GM21390 (cell line): ENCODE measurements at regions not wholly inside any gene's neighbourhood (a gene's known extent, or its start where the extent isn't known, plus 50 kb on each side); places are given as distances from the start of the nearest gene placed in this dataset.

Experiments
- ATAC-seq: cut with Tn5 transposase; IDR thresholded peaks from one replicate; pipeline ENCODE4 v1.9.1; 2021; ENCODE audit not compliant: unreplicated experiment

DNA sequence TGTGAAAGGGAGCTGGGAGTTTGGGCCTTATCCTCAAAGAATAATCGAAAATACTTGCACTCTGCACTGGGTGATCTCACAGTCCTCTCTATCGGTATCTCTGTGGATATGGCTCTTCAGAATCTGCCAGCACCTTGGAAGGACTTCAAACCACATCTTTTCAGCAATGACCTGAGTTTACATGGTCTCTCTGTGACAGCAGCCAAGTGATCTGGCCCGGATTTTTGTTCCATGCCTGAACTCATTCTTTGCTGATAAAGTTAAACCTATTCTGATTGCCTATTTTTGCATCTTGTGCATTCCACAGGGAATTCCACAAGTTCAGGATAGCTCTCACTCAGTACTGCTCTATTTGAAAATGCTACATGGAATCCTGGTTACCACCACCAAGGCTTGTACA is 98.9 kb downstream of the HDGFL1 start:
- ATAC-seq: no peak

DNA sequence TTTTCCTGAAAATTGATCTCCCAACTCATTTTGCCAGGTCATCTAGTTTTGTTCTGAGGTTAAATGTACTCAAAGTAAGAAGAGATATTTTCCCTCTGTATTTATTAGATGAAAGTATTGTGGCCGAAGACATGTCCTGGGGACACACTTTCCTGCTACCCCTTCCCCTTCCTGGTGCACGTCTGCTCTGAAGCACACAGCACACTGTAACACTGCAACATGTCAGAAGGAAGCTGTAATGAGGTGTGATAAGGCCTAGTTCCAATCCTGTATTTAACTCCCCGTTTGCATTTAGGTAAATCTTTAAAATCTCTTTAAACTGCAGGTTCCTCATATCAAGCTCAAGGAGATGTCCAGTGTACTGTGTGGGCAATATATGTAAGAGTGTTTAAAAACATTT is 99.4 kb downstream of the HDGFL1 start:
- no peak for ATAC-seq

DNA sequence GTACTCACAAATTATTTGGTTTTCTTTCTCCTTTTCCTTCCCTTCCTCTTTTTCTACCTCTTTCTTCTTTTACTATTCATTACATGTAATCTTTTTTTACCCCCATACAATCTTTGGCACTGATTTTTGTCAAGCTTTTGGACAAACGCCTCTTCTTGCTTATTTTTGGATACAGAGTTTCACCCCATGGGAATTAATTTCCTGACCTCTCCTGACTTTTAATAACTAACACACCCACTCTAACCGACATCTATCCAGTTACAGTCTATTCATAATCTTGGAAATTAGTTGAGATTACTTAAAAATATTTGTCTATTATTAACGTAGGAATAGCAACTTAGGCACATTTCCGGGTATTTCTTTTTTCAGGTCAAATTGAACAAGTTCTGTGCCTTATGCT is 101.2 kb downstream of the HDGFL1 start:
- no peak for ATAC-seq

DNA sequence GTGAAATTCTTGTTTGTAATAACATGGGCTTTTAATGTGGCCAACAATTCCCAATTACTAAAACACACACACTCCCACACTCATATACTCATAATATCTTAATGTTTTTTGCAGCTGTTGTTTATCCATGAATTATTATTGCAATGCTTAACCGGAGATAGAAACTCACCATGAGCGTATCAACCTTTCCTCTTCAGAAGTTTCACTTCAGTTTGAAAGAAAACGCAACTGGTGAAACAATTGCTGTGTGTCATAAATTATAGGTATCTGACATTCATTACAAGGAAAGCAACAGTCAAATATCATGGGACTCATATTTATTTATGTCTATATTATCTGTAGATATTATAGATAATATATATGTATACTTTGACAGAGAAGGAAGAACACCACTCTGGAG is 104.1 kb downstream of the HDGFL1 start:
- ATAC-seq: no peak

DNA sequence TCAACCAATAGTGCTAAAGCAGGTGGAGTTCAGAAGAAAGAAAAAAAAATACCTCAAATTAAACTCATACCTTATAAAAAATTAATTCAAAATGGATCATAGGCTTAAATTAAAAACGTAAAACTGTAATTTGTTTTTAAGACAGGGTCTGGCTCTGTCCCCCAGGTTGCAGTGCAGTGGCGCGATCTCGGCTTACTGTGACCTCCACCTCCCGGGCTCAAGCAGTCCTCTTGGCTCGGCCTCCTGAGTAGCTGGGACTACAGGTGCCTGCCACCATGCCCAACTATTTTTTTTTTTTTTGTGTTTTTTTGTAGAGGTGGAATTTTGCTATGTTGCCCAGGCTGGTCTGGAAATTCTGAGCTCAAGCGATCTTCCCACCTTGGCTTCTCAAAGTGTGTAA is 111.6 kb downstream of the HDGFL1 start:
- ATAC-seq: no peak

DNA sequence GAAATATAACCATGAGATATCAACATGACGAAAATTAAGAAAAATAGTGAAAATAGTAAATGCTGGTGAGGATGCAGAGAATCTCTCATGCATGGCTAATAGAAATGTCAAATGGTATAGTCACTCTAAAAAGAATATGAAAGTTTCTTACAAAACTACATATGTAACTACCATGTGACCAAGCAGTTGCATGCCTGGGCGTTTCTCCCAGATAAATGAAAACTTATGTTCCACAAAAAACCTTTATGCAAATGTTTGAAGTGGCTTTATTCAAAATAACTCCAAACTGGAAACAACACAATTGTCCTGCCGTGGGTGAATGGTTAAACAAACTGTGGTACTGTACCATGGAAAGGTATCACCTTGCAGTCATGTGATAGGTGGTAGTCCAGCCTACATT is 112.4 kb downstream of the HDGFL1 start:
- ATAC-seq: no peak

DNA sequence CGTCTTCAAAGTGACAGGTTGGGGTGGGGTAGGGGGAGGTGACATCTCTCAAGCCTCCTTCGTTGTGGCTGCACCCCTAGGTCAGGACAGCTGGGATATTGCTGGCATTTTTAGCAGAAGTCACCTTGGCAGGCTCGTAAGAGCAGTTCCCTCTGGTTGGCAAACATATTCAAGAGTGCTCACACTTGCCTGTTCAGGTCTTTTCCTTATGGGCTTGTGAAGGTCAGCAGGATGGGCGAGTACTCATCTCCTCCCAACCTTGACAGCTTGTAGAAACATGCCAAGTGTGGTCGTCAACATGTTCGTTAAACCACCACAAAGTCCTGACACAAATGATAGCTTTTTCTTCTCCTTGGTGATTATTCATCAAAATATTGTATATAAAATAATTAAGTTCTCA is 113.6 kb downstream of the HDGFL1 start:
- no peak for ATAC-seq

DNA sequence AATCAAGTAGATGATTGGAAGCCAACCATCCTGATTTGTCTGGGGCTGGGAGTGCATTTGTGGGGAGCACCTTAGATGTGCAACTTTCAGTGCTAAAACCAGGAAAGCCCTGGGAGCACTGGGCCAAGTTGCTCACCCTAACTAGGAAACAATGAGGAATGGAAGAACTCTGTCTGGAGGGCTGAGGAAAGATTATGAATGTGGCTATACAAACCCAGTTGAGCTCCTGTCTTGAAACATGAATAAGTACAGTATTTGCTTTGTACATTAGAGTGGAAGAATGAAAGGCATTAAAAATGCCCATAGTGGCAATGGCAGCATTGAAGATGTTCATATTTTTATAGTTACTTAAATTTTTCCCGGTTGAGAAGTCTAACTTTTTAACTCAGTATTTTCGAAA is 121.1 kb downstream of the HDGFL1 start:
- no peak for ATAC-seq

DNA sequence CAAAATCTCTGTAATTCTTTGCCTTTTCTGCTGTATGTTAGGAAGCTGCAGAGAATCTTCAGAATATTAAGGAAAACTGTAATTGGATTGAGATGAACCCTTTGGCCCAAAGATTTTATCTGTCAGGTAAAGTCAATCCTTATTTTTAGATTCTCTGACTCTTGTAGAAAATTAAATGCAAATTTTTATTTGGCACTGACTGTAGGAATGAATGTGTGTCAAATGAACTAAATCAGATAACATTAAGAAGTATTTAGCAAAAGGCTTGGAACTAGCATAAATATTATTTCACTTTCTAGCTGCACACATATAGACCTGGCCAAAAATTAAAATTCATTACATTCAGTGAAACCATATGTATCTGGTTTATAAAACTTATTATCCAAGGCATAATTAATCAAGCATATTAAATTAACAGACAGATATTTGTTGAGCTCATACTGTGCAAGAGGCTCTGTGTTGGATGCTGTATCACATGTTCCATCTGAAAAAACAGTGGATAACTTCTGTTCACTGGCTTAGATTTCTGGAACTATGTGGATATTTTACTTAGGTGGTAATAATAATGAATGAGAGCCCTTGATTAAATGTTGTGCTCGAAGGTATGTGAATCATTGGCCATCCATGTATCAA is 124.8 kb downstream of the HDGFL1 start:
- ATAC-seq: no peak

DNA sequence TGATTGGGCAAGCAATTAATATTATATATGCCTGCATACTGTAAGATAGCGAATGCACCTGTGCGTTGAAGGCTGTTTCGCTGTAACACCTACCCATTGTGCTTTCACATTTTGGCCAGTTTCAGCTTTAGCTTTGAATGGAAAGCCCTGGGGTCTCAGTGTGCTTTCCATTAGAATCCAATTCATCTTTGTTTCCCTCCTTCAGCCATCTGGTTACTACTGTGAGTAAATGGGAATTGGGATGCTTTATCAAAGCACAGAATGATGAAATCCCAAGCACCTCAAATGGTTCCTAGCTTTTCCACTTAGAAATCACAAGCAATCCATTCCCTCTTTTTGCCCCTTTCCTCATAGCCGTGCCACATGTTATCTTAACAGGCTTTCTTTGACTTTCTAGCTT is 127.1 kb downstream of the HDGFL1 start:
- no peak for ATAC-seq

DNA sequence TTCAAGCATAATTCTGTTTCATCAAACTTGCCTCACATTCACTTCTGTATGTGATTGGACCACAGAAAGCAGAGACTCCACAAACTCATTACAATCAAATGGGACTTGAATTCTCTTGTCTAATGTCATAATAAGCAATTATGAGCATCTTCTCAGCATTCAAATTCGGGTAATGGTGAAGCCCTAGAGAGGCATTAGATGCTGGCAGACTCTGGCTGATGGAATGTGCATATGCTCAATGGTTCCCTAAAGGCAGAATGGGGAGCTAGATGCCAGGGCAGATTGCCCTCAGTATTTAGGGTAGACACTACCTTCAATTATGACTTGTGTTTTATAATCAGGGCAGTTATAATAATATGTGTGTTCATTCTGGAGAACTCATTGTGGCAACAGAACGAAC is 127.9 kb downstream of the HDGFL1 start:
- ATAC-seq: no peak

DNA sequence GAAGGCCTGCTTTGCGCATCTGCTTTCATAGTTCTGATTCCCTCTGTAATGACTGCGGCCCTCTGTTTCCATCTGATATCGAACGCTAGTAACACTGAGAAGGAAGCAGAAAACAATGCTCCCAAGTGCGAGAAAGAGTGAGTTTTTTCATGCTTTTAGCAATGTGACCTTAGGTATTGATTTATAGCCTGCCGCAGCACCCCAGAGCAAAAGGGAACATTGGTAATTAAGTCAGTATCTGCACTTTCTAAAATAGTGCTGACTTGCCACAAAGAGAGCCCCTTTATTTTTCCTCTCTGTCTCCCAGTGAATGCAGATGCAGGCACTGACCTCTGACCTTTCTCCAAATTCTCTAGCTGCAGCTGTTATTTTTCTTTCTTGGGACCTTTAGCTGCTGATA is 129.8 kb downstream of the HDGFL1 start:
- ATAC-seq: no peak

DNA sequence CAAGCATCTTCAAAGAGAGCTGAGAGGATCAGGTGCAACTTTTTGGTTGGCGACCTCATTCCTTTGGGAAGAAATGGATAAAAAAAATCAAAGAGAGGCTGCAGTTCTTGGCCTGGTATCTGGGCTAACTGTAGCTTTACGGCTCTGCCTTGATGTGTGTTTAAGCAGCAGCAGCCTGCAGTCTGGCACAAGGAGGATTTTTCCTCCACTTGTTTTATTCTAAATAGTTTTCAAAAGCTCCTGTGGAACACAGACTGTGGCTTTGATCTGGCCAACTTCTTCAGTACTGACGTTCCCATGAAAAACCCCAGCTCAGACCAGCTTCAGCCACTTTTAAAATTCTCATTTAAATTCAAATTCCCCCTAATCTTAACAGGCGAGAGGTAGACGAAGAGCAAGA is 137.3 kb downstream of the HDGFL1 start:
- ATAC-seq: no peak

DNA sequence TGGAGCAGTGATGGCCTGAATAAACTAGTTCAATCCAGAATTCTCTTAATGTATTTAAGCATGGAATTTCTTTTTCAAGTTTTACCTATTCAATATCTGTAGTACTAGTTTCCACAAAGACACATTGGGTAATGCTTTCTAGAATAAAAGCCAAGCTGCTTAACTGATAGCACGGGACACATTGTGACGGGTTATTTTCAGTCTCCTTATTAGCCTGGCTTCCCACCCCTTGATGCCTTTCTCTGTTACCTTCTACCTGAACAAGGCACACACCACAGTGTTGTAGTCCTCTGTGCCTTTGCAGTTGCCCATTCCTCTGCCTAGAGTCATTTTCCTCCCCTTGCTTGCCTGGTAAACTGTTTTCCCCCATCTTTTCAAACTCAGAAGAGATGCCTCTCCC is 139.1 kb downstream of the HDGFL1 start:
- no peak for ATAC-seq

DNA sequence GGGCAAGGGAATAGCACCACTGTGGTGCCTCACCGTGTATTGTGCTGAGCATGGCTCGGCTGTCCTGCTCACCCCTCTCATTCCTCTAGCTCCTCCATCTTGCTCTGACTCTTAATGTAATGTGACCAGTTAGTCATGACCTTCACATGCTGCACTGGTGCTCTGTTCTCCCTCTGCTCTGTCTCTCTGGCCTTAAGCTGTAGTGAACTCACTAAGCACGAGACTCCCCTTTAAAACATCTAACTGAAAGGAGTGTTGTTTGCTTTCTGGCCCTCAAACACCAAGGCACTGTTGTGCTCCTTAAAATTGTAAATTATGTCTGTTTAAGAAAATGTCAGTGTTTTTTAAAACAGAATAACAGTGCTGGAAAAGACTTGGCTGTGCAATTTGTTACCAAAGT is 140.4 kb downstream of the HDGFL1 start:
- no peak for ATAC-seq

DNA sequence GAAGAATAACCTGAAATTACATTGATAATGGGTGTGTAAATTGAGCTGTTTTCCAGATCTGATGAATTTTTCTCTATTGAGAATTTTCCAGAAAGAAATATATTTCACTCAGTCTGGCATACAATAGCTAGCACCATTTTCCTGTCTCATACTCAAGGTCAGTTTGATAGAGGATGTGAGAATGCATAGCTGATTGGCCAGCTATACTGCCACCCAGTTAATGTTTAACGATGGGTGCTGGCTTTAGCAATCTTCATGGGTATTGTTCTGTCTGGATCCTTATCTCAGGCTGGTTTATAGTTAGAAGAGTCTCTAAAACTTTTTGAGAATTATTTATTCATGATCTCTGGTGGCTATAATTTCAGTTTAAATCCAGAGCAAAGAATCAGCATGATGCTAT is 147.4 kb downstream of the HDGFL1 start:
- no peak for ATAC-seq

DNA sequence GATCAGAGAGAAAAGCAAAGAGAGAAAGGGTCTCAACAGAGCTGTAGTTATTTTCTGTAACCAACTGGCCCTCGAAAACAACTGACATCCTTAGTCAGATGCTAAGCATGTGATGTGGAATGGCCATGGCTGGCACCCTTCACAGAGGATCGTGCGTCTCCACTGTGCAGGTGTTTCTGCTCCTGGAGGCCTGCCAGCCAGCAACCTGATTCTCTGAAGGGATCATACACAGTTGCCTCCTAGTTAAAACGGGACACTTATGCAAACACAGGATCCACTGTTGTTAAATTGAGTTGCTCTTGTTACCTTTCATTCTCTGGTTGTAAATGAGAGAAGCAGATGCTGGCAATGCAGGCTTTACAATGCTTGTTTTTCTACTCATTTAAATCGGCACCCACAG is 148.5 kb downstream of the HDGFL1 start:
- ATAC-seq: no peak

DNA sequence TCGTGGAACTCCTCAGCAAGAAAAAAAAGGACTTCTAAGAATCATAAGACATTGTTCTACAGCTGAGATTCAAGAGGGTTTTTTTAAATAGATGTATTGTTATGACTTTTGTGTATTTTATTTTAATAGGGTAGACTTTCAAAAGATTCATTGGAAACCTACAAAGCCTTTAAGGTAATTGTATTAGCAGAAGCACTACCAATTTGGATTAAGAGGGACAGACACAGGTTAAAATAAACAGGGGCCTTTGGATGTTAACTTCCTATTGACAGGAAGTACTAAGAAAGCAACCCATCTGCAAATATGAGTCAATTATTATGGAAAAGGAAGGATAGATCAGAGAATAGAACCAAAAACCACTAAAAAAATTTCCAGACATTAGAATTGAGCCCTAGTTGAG is 153.5 kb downstream of the HDGFL1 start:
- ATAC-seq: no peak

DNA sequence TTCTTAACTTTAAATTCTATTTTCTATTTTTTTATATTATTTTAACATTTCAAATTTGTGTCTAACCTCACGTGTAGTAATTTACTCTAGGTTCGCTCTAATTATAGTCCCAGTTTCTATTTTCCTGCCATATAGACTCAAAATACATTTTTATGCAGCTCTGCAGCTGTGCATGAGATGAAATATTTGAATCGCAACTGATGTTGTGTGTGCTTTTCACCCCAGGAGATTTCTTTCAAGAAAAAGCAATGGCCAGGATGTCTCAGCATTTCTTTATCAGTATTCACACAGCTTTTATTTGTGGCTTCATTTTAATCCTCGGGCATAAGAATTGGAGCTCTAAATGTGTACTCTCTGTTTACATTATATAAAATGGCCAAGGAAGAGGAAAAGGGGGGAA is 157.6 kb downstream of the HDGFL1 start:
- no peak for ATAC-seq

DNA sequence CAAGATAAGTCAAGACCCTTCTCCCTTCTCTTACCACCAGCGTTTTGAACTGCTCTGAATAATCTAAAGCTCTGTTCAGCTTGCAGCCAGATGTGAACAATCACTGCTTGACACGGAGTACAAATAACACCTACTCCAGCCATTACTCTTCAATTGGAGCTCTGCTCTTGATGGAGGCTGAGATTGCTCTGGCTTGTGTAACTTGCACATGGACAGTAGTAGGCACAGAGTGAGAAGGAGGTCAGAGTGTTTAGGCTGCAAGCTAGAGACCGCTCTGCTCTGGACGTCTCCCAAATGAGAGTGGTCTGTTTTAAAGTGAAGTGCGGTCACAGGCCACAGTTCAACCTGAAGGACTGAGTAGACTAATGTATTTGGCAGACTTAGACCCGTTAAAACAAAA is 158.3 kb downstream of the HDGFL1 start:
- ATAC-seq: no peak

DNA sequence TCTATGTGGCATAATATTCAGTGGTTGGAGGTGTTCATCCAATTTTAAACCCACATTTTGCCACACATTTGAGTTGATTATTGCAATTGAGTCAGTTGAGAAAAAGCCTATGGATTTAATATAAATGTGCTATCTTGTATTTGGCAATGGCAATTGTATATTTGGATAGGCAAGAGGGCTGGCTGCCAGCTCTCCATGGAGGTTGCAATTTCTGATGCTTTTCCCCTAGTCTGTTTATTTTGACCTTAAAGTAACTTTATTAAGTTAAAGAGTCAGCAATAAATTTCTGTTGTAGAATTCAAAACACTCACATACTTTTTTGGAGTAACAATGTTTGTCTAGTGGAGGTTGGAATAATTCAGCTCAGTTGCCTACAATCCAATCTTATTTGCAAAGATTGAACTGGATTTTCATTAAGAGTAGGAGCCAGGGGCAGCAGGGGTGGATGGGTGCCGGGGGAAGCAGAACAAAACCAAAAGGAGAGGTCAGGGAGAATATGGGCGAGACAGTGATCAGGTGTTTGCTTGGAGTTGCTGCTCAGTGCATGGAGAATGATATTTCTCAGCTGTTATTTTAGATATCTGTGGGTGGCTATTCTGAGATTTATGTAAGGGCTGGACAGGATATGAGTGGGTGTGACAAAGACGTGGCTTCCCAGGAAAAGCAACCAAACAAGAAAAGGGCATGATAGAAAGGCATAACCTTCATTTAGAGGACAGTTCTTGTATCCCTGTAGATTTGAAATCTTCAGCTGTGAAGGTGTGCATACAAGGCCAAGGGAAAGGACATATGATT is 163.0 kb downstream of the HDGFL1 start:
- no peak for ATAC-seq

DNA sequence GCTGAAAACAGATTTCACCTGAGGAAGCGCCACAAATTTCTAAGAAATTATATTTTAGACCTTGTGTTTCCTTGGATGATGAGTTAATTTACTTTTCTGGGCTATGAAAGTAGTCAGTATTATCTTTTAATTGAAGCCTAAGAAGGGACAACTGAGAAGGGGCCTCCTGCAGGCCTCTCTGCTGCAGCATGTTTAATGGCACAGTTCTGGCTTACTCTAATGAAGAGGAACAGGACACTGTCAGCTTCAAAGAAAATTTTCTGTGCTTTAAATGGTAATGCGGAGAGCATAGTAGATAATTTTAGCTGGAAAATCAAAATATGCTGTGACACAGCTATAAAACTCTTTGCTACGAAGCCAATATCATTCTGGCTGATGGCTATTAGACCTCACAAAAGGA is 167.4 kb downstream of the HDGFL1 start:
- no peak for ATAC-seq

DNA sequence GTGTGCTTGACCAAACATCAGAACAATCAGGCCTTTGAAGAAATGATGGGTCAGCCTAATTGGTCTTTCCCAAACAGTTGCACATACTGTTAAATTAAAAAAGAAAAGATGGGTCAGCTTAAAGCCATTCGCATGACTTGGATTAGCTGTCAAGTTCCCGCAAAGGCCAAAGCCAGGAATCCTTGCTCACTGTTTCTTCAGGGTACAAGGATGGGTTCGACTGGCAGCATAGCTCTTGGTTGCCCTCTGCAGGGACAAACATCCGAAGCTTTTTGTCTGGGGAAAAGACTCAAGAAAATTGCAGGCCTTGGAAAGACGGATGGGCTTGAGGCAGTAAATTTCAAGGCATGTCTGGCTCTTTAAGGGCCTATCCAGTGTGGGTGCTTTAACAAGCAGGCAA is 168.0 kb downstream of the HDGFL1 start:
- ATAC-seq: no peak
